GM12878 (cell line): ENCODE measurements at regions not wholly inside any gene's neighbourhood (a gene's known extent, or its start where the extent isn't known, plus 50 kb on each side); places are given as distances from the start of the nearest gene placed in this dataset.

Experiments used
- FOS ChIP-seq: IDR thresholded peaks from 3 replicates; pipeline ENCODE4 v1.6.1; 2011; ENCODE audit warnings: borderline replicate concordance; ENCODE audit not compliant: insufficient read length; ENCODE audit errors: extremely low read depth
- SMAD1 ChIP-seq: fragments of 450-650 bp; IDR thresholded peaks from 2 replicates; pipeline ENCODE4 v1.6.1; 2018; ENCODE audit warnings: mild to moderate bottlenecking, low read depth; ENCODE audit not compliant: partially characterized antibody
- TF ChIP-seq, protein P1 (sequence below), 3 experiments: IDR thresholded peaks in 2 of 3; conservative IDR thresholded peaks in 1 of 3; 2 replicates each; pipeline ENCODE4 v1.5.1; 2011; ENCODE audit warnings: low read depth in 3 of 3, low read length in 3 of 3, mild to moderate bottlenecking in 3 of 3, control low read depth in 2 of 3, moderate library complexity in 2 of 3, inconsistent platforms in 1 of 3, mixed read lengths in 1 of 3; ENCODE audit not compliant: control insufficient read depth in 2 of 3, insufficient read depth in 1 of 3; ENCODE audit errors: extremely low read depth in 1 of 3

DNA sequence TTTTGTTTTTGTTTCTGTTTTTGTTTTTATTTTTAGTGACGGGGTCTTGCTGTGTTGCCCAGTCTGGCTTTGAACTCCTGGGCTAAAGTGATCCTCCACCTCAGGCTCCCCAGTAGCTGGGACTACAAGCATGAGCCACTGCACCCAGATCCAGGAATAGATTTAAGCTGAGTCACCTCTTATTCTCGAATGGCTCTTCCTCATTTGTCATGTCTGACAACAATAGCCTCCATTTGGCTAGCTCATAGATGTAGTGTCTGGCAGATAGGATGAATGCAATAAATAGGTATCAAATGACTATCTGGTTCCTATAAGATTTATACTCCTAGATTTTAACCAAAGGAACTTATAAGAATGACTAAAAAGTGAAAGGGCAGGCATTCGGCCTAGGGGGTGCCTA, 172.9 kb downstream of the TMEM26 start:
- TF ChIP-seq, protein P1, sequence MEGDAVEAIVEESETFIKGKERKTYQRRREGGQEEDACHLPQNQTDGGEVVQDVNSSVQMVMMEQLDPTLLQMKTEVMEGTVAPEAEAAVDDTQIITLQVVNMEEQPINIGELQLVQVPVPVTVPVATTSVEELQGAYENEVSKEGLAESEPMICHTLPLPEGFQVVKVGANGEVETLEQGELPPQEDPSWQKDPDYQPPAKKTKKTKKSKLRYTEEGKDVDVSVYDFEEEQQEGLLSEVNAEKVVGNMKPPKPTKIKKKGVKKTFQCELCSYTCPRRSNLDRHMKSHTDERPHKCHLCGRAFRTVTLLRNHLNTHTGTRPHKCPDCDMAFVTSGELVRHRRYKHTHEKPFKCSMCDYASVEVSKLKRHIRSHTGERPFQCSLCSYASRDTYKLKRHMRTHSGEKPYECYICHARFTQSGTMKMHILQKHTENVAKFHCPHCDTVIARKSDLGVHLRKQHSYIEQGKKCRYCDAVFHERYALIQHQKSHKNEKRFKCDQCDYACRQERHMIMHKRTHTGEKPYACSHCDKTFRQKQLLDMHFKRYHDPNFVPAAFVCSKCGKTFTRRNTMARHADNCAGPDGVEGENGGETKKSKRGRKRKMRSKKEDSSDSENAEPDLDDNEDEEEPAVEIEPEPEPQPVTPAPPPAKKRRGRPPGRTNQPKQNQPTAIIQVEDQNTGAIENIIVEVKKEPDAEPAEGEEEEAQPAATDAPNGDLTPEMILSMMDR (IDR thresholded peaks at IDR 0.05 in 2 of 3, conservative IDR thresholded peaks at IDR 0.05 in 1 of 3; ENCODE audit: control insufficient read depth in 2 of 3, extremely low read depth in 1 of 3, insufficient read depth in 1 of 3, low read depth in 3 of 3, low read length in 3 of 3) = no peak
- no peak for TF ChIP-seq SMAD1
- no peak for TF ChIP-seq FOS
